B cell (primary cell): ENCODE measurements at regions not wholly inside any gene's neighbourhood (a gene's known extent, or its start where the extent isn't known, plus 50 kb on each side); places are given as distances from the start of the nearest gene placed in this dataset.

Source experiments
- EZH2 ChIP-seq: IDR thresholded peaks from 2 replicates; pipeline ENCODE4 v1.6.1; 2012; ENCODE audit warnings: borderline replicate concordance, low read depth, mild to moderate bottlenecking, moderate library complexity, low read length; ENCODE audit not compliant: insufficient read depth, poor library complexity, severe bottlenecking
- TF ChIP-seq, protein P1 (sequence below): fragments of 200-600 bp; IDR thresholded peaks from one replicate; pipeline ENCODE4 v1.8.0; 2022; ENCODE audit warnings: antibody characterized with exemption, mild to moderate bottlenecking

DNA sequence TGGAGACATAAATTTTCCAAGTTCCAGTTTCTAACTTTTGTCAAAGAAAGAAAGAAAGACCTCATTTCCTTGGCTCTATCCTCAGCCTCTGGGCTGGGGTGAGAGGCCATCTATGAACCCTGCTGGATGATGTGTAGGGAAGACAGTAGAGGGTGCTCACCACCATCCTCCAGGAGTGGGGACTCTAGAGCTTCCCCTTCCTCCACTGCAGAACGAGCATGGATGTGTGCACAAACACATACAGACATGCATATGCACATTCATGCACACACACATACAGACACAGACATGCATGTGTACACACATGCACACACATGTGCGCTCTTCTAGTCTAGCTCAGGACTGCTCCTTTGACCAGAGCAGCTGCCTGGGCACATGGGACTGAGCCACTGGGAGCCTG is 565.8 kb downstream of the BUD13 start:
- TF ChIP-seq, protein P1, sequence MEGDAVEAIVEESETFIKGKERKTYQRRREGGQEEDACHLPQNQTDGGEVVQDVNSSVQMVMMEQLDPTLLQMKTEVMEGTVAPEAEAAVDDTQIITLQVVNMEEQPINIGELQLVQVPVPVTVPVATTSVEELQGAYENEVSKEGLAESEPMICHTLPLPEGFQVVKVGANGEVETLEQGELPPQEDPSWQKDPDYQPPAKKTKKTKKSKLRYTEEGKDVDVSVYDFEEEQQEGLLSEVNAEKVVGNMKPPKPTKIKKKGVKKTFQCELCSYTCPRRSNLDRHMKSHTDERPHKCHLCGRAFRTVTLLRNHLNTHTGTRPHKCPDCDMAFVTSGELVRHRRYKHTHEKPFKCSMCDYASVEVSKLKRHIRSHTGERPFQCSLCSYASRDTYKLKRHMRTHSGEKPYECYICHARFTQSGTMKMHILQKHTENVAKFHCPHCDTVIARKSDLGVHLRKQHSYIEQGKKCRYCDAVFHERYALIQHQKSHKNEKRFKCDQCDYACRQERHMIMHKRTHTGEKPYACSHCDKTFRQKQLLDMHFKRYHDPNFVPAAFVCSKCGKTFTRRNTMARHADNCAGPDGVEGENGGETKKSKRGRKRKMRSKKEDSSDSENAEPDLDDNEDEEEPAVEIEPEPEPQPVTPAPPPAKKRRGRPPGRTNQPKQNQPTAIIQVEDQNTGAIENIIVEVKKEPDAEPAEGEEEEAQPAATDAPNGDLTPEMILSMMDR: no peak
- TF ChIP-seq EZH2: no peak
